ENCODE measurements at regions not wholly inside any gene's neighbourhood (a gene's known extent, or its start where the extent isn't known, plus 50 kb on each side); places are given as distances from the start of the nearest gene placed in this dataset.

DNA sequence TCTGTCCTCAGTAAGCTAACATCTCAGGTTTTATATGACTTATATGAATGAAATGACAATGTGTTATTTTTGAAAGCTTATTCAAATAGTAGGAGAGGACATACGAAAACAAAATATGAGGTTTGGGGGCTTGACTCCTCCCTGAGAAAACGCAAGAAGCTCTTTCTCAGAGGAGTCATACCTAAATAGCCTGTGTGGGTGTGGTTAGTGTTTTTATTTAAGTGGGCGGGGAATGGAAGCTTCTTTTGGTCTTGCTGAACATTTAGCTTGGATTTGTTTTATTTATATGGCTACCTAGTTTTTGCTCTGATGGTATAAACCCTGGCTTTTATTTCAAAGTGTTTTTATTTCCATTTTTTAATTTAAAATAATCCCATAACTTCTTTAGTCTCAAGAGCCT, 72.1 kb upstream of the DSG1 start:
- Histone ChIP-seq H3K27me3 (ENCODE audit: insufficient read depth) (peaks cover 7% of the 10 kb centered on the region; the same call in 1 of the 2 replicates), H3K27ac (ENCODE audit: low read depth in 2 of 2, low read length in 1 of 2) (no peak overlapping the region), H3K9me2 (no peaks in the 10 kb centered on the region), H3F3A (replicated peaks; ENCODE audit: insufficient read depth) (no peaks in the 10 kb centered on the region), H3K9me3 (no peaks in the 10 kb centered on the region), H3K36me3 (replicated peaks in 1 of 2; ENCODE audit: control insufficient read depth in 1 of 2, insufficient read depth in 2 of 2, low read length in 1 of 2) (no peaks in the 10 kb centered on the region), H4K20me1 (ENCODE audit: insufficient read depth) (no peaks in the 10 kb centered on the region), H3K79me2 (ENCODE audit: insufficient read depth) (no peaks in the 10 kb centered on the region), H2AFZ (ENCODE audit: low read depth) (no peak overlapping the region), H3K9ac (no peak overlapping the region), H3K4me2 (no peak overlapping the region), H3K4me1 (ENCODE audit: control insufficient read depth in 1 of 2, insufficient read depth in 2 of 2, low read depth in 1 of 2, low read length in 1 of 2) (no peaks in the 10 kb centered on the region), H3K4me3 (ENCODE audit: low read depth in 2 of 2, low read length in 1 of 2) (no peak overlapping the region)
- no peak for DNase-seq
- TF ChIP-seq FOXM1 (IDR thresholded peaks at IDR 0.05; ENCODE audit: low read depth) (no peak), CHD2 (IDR thresholded peaks at IDR 0.05; ENCODE audit: low read length, partially characterized antibody) (no peak), NFIC (IDR thresholded peaks at IDR 0.05; ENCODE audit: borderline replicate concordance) (no peak), GABPA (IDR thresholded peaks at IDR 0.05; ENCODE audit: low read depth) (no peak), RXRA (IDR thresholded peaks at IDR 0.05; ENCODE audit: borderline replicate concordance, low read depth) (no peak), EP300 (IDR thresholded peaks at IDR 0.05; ENCODE audit: borderline replicate concordance in 1 of 2, low read depth in 1 of 2, low read length in 1 of 2) (no peak), JUND (IDR thresholded peaks at IDR 0.05) (no peak), TEAD4 (IDR thresholded peaks at IDR 0.05; ENCODE audit: borderline replicate concordance, insufficient read depth) (no peak), ELF1 (IDR thresholded peaks at IDR 0.05) (no peak), FOXJ3 (CRISPR knock-in tag; IDR thresholded peaks at IDR 0.05) (no peak), RFX5 (IDR thresholded peaks at IDR 0.05; ENCODE audit: low read length) (no peak), RAD21 (IDR thresholded peaks at IDR 0.05; ENCODE audit: low read length) (no peak), POLR2AphosphoS5 (IDR thresholded peaks at IDR 0.05; ENCODE audit: low read depth, low read length) (no peak), TAF1 (IDR thresholded peaks at IDR 0.05; ENCODE audit: borderline replicate concordance, low read depth, low read length) (no peak), MEF2A (IDR thresholded peaks at IDR 0.05; ENCODE audit: borderline replicate concordance, low read depth) (no peak)
- TF ChIP-seq, protein P1, sequence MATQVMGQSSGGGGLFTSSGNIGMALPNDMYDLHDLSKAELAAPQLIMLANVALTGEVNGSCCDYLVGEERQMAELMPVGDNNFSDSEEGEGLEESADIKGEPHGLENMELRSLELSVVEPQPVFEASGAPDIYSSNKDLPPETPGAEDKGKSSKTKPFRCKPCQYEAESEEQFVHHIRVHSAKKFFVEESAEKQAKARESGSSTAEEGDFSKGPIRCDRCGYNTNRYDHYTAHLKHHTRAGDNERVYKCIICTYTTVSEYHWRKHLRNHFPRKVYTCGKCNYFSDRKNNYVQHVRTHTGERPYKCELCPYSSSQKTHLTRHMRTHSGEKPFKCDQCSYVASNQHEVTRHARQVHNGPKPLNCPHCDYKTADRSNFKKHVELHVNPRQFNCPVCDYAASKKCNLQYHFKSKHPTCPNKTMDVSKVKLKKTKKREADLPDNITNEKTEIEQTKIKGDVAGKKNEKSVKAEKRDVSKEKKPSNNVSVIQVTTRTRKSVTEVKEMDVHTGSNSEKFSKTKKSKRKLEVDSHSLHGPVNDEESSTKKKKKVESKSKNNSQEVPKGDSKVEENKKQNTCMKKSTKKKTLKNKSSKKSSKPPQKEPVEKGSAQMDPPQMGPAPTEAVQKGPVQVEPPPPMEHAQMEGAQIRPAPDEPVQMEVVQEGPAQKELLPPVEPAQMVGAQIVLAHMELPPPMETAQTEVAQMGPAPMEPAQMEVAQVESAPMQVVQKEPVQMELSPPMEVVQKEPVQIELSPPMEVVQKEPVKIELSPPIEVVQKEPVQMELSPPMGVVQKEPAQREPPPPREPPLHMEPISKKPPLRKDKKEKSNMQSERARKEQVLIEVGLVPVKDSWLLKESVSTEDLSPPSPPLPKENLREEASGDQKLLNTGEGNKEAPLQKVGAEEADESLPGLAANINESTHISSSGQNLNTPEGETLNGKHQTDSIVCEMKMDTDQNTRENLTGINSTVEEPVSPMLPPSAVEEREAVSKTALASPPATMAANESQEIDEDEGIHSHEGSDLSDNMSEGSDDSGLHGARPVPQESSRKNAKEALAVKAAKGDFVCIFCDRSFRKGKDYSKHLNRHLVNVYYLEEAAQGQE (IDR thresholded peaks at IDR 0.05; ENCODE audit: low read depth, low read length), result no peak
- TF ChIP-seq, protein P2, sequence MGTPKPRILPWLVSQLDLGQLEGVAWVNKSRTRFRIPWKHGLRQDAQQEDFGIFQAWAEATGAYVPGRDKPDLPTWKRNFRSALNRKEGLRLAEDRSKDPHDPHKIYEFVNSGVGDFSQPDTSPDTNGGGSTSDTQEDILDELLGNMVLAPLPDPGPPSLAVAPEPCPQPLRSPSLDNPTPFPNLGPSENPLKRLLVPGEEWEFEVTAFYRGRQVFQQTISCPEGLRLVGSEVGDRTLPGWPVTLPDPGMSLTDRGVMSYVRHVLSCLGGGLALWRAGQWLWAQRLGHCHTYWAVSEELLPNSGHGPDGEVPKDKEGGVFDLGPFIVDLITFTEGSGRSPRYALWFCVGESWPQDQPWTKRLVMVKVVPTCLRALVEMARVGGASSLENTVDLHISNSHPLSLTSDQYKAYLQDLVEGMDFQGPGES (IDR thresholded peaks at IDR 0.05; ENCODE audit: low read depth, low read length), result no peak
- TF ChIP-seq, protein P3, sequence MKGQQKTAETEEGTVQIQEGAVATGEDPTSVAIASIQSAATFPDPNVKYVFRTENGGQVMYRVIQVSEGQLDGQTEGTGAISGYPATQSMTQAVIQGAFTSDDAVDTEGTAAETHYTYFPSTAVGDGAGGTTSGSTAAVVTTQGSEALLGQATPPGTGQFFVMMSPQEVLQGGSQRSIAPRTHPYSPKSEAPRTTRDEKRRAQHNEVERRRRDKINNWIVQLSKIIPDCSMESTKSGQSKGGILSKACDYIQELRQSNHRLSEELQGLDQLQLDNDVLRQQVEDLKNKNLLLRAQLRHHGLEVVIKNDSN (IDR thresholded peaks at IDR 0.05; ENCODE audit: borderline replicate concordance, low read depth), result no peak
- 7% methylated on average over 3 of the region's 3 CpGs for WGBS (ENCODE audit: low lambda C conversion rate)
- POLR2A ChIA-PET, result no interaction called here
- CTCF ChIA-PET, result interaction anchor here (0.7 kb wide), 1 partner anchor 152 kb away, joined by 3 read pairs; no protein-coding TSS in a partner anchor
